Keratinocyte (primary cell): ENCODE measurements at regions not wholly inside any gene's neighbourhood (a gene's known extent, or its start where the extent isn't known, plus 50 kb on each side); places are given as distances from the start of the nearest gene placed in this dataset.

Experiments used
- DNase-seq: peaks from one replicate; pipeline ENCODE4 v3.0.0-alpha.2; 2011; ENCODE audit warnings: low read depth, missing footprints, low spot score
- FAIRE-seq: peaks from 2 replicates; lab custom pipeline; 2011; peaks lifted over from hg19 to GRCh38; lab: Jason Lieb, UNC
- H2AFZ ChIP-seq: 2 replicates; pipeline ENCODE4 v1.6.0; 2012; ENCODE audit warnings: low read length, control low read depth, inconsistent platforms; ENCODE audit not compliant: control insufficient read depth
- H3K27ac ChIP-seq: 2 replicates; pipeline ENCODE4 v1.5.1; 2011; ENCODE audit warnings: low read length; ENCODE audit not compliant: control insufficient read depth, insufficient read depth
- H3K27me3 ChIP-seq: 3 replicates; pipeline ENCODE4 v1.6.0; 2011; ENCODE audit warnings: low read length; ENCODE audit not compliant: control insufficient read depth, insufficient read depth; ENCODE audit errors: extremely low read depth
- H3K36me3 ChIP-seq, 2 experiments: 2 replicates in 1 of 2; 3 replicates in 1 of 2; pipeline ENCODE4 v1.5.1; 2011; ENCODE audit warnings: low read length in 2 of 2, mild to moderate bottlenecking in 1 of 2; ENCODE audit not compliant: control insufficient read depth in 2 of 2, insufficient read depth in 2 of 2; ENCODE audit errors: extremely low read depth in 1 of 2
- H3K4me1 ChIP-seq: 3 replicates; pipeline ENCODE4 v1.5.1; 2011; ENCODE audit warnings: low read length; ENCODE audit not compliant: control insufficient read depth, insufficient read depth; ENCODE audit errors: extremely low read depth
- H3K4me2 ChIP-seq: 3 replicates; pipeline ENCODE4 v1.6.0; 2011; ENCODE audit warnings: low read depth, low read length; ENCODE audit not compliant: control insufficient read depth, insufficient read depth; ENCODE audit errors: extremely low read depth
- H3K4me3 ChIP-seq, 3 experiments: fragments of 200-600 bp in 1 of 3; sonication (generic) in 1 of 3; 2 replicates in 2 of 3; 3 replicates in 1 of 3; pipeline ENCODE4 v1.5.1; 2011 to 2016; ENCODE audit warnings: low read length in 3 of 3, mild to moderate bottlenecking in 3 of 3, control low read depth in 2 of 3, inconsistent platforms in 1 of 3, low read depth in 1 of 3, mixed read lengths in 1 of 3, mixed run types in 1 of 3, moderate library complexity in 1 of 3; ENCODE audit not compliant: control insufficient read depth in 2 of 3, insufficient read depth in 2 of 3; ENCODE audit errors: extremely low read depth in 1 of 3
- H3K79me2 ChIP-seq: 2 replicates; pipeline ENCODE4 v1.6.0; 2012; ENCODE audit warnings: low read length; ENCODE audit not compliant: control insufficient read depth, insufficient read depth
- H3K9ac ChIP-seq: 3 replicates; pipeline ENCODE4 v1.6.0; 2011; ENCODE audit warnings: low read length; ENCODE audit not compliant: control insufficient read depth, insufficient read depth; ENCODE audit errors: extremely low read depth
- H3K9me1 ChIP-seq: 3 replicates; pipeline ENCODE4 v1.6.0; 2011; ENCODE audit warnings: low read length; ENCODE audit not compliant: control insufficient read depth, insufficient read depth; ENCODE audit errors: extremely low read depth
- H3K9me3 ChIP-seq: 2 replicates; pipeline ENCODE4 v1.5.1; 2012; ENCODE audit warnings: low read depth, low read length; ENCODE audit not compliant: control insufficient read depth
- H4K20me1 ChIP-seq: 3 replicates; pipeline ENCODE4 v1.6.0; 2011; ENCODE audit warnings: low read length; ENCODE audit not compliant: control insufficient read depth, insufficient read depth; ENCODE audit errors: extremely low read depth
- CTCF ChIP-seq, 3 experiments: IDR thresholded peaks in 1 of 3; conservative IDR thresholded peaks in 1 of 3; optimal IDR thresholded peaks in 1 of 3; 2 replicates in 2 of 3; 3 replicates in 1 of 3; pipeline versions ENCODE3 to v1.5.1; 2011; ENCODE audit warnings: low read length in 3 of 3, mild to moderate bottlenecking in 3 of 3, moderate library complexity in 2 of 3, control low read depth in 1 of 3, inconsistent platforms in 1 of 3; ENCODE audit not compliant: insufficient read depth in 2 of 3; ENCODE audit errors: extremely low read depth in 1 of 3
- EZH2 ChIP-seq: IDR thresholded peaks from one replicate; pipeline ENCODE4 v1.6.1; 2012; ENCODE audit warnings: inconsistent platforms, mild to moderate bottlenecking, low read length, moderate library complexity
- dilution Hi-C: fragments of 300-500 bp; cut with MboI; formaldehyde crosslinking; loops from one replicate; pipeline ENCODE4 v1.7.0; 2020; ENCODE audit warnings: low sequenced_read_pairs; ENCODE audit not compliant: extremely low pct_ligation_motif_present

GRCh38 chr10:131746785-131747184, 154.0 kb upstream of the PPP2R2D start:
- Histone ChIP-seq H3K27me3 (no peaks in the 10 kb centered on the region), H4K20me1 (no peaks in the 10 kb centered on the region), H3K9ac (no peak overlapping the region), H3K4me3 (no peak overlapping the region), H3K36me3 (no peaks in the 10 kb centered on the region), H3K79me2 (no peaks in the 10 kb centered on the region), H3K4me2 (no peak overlapping the region), H2AFZ (no peak overlapping the region), H3K27ac (no peak overlapping the region), H3K9me1 (no peaks in the 10 kb centered on the region), H3K9me3 (peaks cover 5% of the 10 kb centered on the region), H3K4me1 (no peaks in the 10 kb centered on the region)
- no peak for TF ChIP-seq EZH2
- TF ChIP-seq CTCF (optimal IDR thresholded peaks at IDR 0.05 in 1 of 3, IDR thresholded peaks at IDR 0.05 in 1 of 3, conservative IDR thresholded peaks at IDR 0.05 in 1 of 3; ENCODE audit: extremely low read depth in 1 of 3, insufficient read depth in 2 of 3, low read length in 3 of 3): no peak
- DNase-seq (no peak), FAIRE-seq (no peak)
- dilution Hi-C loops: no loop called here

- Histone ChIP-seq H3K27ac (no peak overlapping the region), H4K20me1 (no peaks in the 10 kb centered on the region), H3K4me1 (no peaks in the 10 kb centered on the region), H3K9me3 (peaks cover 5% of the 10 kb centered on the region), H3K4me3 (no peak overlapping the region), H2AFZ (no peak overlapping the region), H3K27me3 (no peaks in the 10 kb centered on the region), H3K79me2 (no peaks in the 10 kb centered on the region), H3K4me2 (no peak overlapping the region), H3K9ac (no peak overlapping the region), H3K36me3 (no peaks in the 10 kb centered on the region), H3K9me1 (no peaks in the 10 kb centered on the region)
- FAIRE-seq (no peak), DNase-seq (no peak)
- TF ChIP-seq EZH2 (no peak), CTCF (optimal IDR thresholded peaks at IDR 0.05 in 1 of 3, IDR thresholded peaks at IDR 0.05 in 1 of 3, conservative IDR thresholded peaks at IDR 0.05 in 1 of 3; ENCODE audit: extremely low read depth in 1 of 3, insufficient read depth in 2 of 3, low read length in 3 of 3) (no peak)
- dilution Hi-C loops: no loop called here
Measured at GRCh38 chr10:131747251-131747650, 153.6 kb upstream of the PPP2R2D start.
